Keratinocyte (primary cell): ENCODE measurements at regions not wholly inside any gene's neighbourhood (a gene's known extent, or its start where the extent isn't known, plus 50 kb on each side); places are given as distances from the start of the nearest gene placed in this dataset.

ENCODE experiments used
- EZH2 ChIP-seq: IDR thresholded peaks from one replicate; pipeline ENCODE4 v1.6.1; 2012; ENCODE audit warnings: inconsistent platforms, mild to moderate bottlenecking, low read length, moderate library complexity
- TF ChIP-seq, protein P1 (sequence below), 3 experiments: IDR thresholded peaks in 1 of 3; conservative IDR thresholded peaks in 1 of 3; optimal IDR thresholded peaks in 1 of 3; 2 replicates in 2 of 3; 3 replicates in 1 of 3; pipeline versions ENCODE3 to v1.5.1; 2011; ENCODE audit warnings: low read length in 3 of 3, mild to moderate bottlenecking in 3 of 3, moderate library complexity in 2 of 3, control low read depth in 1 of 3, inconsistent platforms in 1 of 3; ENCODE audit not compliant: insufficient read depth in 2 of 3; ENCODE audit errors: extremely low read depth in 1 of 3

DNA sequence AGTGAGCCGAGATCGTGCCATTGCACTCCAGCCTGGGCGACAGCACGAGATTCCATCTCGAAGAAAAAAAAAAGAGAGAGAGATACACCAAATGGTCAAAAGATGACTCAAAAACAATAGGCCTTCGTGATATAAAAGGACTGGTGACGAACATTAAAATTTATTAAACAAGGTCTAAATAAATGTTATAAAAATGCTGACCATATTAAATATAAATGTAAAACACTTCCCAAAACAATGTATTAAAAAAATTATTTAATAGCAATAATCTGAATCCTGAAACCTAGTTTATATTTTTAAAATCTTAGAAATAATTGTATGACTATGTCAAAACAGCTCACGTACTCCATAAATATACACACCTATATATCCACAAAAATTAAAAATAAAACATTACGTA lies 247.6 kb downstream of the SETD4 start:
- TF ChIP-seq, protein P1, sequence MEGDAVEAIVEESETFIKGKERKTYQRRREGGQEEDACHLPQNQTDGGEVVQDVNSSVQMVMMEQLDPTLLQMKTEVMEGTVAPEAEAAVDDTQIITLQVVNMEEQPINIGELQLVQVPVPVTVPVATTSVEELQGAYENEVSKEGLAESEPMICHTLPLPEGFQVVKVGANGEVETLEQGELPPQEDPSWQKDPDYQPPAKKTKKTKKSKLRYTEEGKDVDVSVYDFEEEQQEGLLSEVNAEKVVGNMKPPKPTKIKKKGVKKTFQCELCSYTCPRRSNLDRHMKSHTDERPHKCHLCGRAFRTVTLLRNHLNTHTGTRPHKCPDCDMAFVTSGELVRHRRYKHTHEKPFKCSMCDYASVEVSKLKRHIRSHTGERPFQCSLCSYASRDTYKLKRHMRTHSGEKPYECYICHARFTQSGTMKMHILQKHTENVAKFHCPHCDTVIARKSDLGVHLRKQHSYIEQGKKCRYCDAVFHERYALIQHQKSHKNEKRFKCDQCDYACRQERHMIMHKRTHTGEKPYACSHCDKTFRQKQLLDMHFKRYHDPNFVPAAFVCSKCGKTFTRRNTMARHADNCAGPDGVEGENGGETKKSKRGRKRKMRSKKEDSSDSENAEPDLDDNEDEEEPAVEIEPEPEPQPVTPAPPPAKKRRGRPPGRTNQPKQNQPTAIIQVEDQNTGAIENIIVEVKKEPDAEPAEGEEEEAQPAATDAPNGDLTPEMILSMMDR (optimal IDR thresholded peaks at IDR 0.05 in 1 of 3, IDR thresholded peaks at IDR 0.05 in 1 of 3, conservative IDR thresholded peaks at IDR 0.05 in 1 of 3; ENCODE audit: extremely low read depth in 1 of 3, insufficient read depth in 2 of 3, low read length in 3 of 3), result no peak
- no peak for TF ChIP-seq EZH2
